ENCODE measurements at regions not wholly inside any gene's neighbourhood (a gene's known extent, or its start where the extent isn't known, plus 50 kb on each side); places are given as distances from the start of the nearest gene placed in this dataset.

DNA sequence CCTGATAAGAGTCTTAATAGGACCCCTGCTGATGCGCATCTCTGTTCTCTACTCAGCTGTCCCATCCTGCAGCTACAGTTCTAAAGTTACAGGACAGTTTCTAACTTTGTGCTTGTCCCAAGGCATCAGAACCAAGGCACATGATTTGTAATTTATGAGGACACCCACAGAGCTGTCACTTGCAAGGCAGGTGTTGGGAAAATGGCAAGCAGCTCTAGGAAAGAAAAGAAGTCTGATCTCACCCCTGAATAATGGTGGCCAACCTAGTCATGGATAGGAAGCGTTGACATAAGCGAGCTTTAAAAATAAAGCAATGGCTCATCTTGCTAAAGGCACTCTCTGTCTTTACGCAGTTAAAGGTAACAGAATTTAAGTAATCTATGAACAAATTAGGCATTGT is 127.6 kb upstream of the VGLL2 start:
- TF ChIP-seq, protein P1, sequence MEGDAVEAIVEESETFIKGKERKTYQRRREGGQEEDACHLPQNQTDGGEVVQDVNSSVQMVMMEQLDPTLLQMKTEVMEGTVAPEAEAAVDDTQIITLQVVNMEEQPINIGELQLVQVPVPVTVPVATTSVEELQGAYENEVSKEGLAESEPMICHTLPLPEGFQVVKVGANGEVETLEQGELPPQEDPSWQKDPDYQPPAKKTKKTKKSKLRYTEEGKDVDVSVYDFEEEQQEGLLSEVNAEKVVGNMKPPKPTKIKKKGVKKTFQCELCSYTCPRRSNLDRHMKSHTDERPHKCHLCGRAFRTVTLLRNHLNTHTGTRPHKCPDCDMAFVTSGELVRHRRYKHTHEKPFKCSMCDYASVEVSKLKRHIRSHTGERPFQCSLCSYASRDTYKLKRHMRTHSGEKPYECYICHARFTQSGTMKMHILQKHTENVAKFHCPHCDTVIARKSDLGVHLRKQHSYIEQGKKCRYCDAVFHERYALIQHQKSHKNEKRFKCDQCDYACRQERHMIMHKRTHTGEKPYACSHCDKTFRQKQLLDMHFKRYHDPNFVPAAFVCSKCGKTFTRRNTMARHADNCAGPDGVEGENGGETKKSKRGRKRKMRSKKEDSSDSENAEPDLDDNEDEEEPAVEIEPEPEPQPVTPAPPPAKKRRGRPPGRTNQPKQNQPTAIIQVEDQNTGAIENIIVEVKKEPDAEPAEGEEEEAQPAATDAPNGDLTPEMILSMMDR (IDR thresholded peaks at IDR 0.05; ENCODE audit: control insufficient read depth, insufficient read depth, low read depth, low read length, missing control alignments) = no peak
- H3K4me3 ChIP-seq (ENCODE audit: control insufficient read depth, low read depth, low read length) = no peak overlapping the region
- no peak for DNase-seq (ENCODE audit: low read depth)

DNA sequence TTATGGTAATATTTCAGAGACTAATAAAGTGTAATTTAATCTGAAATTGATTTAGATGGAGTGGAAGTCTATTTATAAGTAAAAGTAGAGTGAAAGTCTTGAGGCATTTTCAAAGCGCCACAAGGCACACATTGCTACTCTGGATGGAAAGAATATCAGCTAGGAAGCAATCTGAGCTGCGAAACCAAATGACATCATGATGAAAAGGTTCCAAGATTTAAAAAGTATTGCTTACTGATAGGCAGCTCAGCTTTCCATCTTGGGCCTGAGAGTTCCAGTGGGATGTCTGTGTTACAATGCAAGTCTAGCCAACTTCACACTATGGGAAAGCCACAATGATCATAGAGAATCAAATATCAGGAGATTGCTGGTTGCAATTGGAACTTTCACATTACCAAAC is 126.9 kb upstream of the VGLL2 start:
- TF ChIP-seq, protein P1 (IDR thresholded peaks at IDR 0.05; ENCODE audit: control insufficient read depth, insufficient read depth, low read depth, low read length, missing control alignments) = no peak
- no peak for DNase-seq (ENCODE audit: low read depth)
- no peak overlapping the region for H3K4me3 ChIP-seq (ENCODE audit: control insufficient read depth, low read depth, low read length)

DNA sequence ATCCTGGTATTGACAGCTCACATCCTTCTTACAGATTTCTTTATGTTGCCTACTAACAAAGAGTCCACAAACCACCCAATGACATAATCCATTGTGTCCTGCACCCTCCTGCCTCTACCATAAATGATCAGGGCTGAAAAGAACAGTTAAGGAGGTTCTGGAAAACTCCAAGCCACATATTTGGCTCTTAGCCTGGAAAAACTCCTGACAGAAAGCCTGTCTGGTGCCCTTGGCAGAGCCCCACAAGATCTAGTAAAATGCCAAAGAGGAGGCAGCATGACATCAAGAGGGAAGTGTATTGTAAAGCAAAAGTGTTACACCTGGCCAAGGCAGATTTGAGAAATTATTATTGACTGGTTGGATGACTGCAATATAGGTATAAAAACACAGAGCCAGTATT is 126.4 kb upstream of the VGLL2 start:
- TF ChIP-seq, protein P1 (IDR thresholded peaks at IDR 0.05; ENCODE audit: control insufficient read depth, insufficient read depth, low read depth, low read length, missing control alignments) = no peak
- no peak overlapping the region for H3K4me3 ChIP-seq (ENCODE audit: control insufficient read depth, low read depth, low read length)
- DNase-seq (ENCODE audit: low read depth) = no peak

DNA sequence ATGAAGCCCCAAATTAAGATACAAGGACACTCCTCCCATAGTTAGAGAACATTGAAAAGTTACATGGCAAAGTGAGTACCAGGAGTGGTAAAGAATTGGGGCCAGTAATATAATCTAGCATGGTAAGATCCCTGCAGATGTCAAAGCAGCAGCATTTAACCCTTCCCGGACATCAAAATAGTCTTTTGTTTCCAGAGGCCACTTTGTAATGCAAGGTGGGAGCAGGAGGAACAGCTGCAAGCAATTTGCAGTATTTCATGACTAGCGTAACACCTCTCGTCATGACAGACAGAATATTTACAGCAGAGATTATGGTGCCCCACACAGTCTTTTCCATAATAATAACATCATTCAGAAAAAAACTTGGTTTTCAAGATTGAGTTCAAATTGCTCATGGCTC is 123.2 kb upstream of the VGLL2 start:
- no peak overlapping the region for H3K4me3 ChIP-seq (ENCODE audit: control insufficient read depth, low read depth, low read length)
- no peak for DNase-seq (ENCODE audit: low read depth)

DNA sequence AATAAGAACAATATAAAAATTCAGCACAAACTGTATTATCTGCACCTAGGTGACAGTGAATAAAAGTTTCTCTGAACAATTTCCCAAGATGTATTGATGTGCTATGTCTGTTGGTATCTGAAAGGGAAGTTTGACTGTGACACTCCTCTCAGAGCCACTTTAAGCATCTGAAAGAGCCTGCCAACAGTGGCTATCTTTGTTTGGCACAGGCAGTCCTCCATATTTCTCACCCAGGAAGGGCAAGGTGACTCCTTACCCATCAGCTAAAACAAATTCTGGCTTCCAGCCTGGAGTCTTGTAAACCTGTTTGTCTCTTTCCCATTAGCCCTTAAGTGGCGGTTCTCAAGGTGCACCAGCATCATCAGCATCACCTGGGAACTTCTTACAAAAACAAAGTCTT is 122.4 kb upstream of the VGLL2 start:
- TF ChIP-seq, protein P1 (IDR thresholded peaks at IDR 0.05; ENCODE audit: control insufficient read depth, insufficient read depth, low read depth, low read length, missing control alignments) = no peak
- H3K4me3 ChIP-seq (ENCODE audit: control insufficient read depth, low read depth, low read length) = no peak overlapping the region
- no peak for DNase-seq (ENCODE audit: low read depth)

More for the DNA sequence above, 123.2 kb upstream of the VGLL2 start:
- TF ChIP-seq, protein P1 (IDR thresholded peaks at IDR 0.05; ENCODE audit: control insufficient read depth, insufficient read depth, low read depth, low read length, missing control alignments) = no peak

DNA sequence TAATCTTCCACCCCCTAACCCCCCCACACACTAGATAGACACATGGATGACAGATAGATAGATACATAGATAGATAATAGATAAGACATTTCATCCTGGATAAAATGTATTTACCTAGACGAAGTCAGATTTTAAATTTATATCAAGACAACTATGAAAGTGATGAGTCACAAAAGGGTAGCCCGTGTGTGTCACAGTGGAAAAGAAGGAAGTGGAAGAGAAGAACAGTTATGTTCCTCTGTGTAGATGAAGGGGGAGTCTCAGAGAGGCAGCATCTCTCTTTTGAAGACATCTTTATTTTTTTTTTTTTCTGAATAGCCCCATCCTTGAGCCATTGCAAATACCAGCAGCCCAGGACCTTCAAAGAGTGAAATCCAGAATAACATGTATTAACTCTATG is 121.7 kb upstream of the VGLL2 start:
- TF ChIP-seq, protein P1 (IDR thresholded peaks at IDR 0.05; ENCODE audit: control insufficient read depth, insufficient read depth, low read depth, low read length, missing control alignments) = no peak
- DNase-seq (ENCODE audit: low read depth) = no peak
- H3K4me3 ChIP-seq (ENCODE audit: control insufficient read depth, low read depth, low read length) = no peak overlapping the region

DNA sequence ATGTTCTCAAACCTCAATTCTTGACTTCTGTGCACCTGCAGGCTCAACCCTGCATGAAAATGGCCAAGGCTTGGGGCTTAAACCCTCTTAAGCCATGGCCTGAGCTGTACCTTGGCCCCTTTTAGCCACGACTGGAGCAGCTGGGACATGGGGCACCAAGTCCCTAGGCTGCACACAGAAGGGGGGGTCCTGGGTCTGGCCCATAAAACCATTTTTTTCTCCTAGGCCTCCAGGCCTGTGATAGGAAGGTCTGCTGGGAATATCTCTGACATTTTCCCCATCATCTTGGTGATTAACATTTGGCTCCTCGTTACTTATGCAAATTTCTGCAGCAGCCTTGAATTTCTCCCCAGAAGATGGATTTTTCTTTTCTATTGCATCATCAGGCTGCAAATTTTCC is 119.4 kb upstream of the VGLL2 start:
- H3K4me3 ChIP-seq (ENCODE audit: control insufficient read depth, low read depth, low read length) = no peak overlapping the region
- DNase-seq (ENCODE audit: low read depth) = no peak
- TF ChIP-seq, protein P1 (IDR thresholded peaks at IDR 0.05; ENCODE audit: control insufficient read depth, insufficient read depth, low read depth, low read length, missing control alignments) = no peak
